Esophagus squamous epithelium (tissue), 4 donors: ENCODE measurements at regions not wholly inside any gene's neighbourhood (a gene's known extent, or its start where the extent isn't known, plus 50 kb on each side); places are given as distances from the start of the nearest gene placed in this dataset.

Experiments used
- POLR2A ChIP-seq, 4 donors: fragments of 450-650 bp; IDR thresholded peaks; one replicate each; pipeline ENCODE4 v1.6.1; 2017; ENCODE audit warnings: antibody characterized with exemption in 4 of 4, mild to moderate bottlenecking in 4 of 4, moderate library complexity in 3 of 4
- TF ChIP-seq, protein P1 (sequence below), 6 experiments: fragments of 450-650 bp in 4 of 6; fragments of 200-600 bp in 2 of 6; sonication (generic) in 2 of 6; IDR thresholded peaks; one replicate each; pipeline ENCODE4 v1.5.1; 2016 to 2019; ENCODE audit warnings: antibody characterized with exemption in 6 of 6, mild to moderate bottlenecking in 4 of 6, moderate library complexity in 4 of 6

DNA sequence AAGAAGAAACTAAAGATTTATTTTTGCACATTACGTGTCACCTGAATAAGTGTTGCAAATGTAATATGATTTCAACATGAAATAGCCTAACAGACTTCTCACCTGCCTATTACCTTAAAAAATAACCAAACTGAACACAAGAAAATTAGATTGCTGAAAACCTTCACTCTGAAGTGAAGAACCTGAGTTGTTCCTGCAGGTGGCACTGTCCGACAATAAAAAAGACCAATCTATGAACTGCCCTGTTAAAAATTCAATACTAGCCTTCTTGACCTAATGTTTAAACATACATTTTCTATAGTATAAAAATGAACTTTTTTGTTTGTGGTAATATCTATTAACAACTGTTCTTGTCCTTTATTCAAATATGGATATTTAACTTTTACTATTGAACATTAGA, 69.2 kb upstream of the PNPLA4 start:
- TF ChIP-seq, protein P1, sequence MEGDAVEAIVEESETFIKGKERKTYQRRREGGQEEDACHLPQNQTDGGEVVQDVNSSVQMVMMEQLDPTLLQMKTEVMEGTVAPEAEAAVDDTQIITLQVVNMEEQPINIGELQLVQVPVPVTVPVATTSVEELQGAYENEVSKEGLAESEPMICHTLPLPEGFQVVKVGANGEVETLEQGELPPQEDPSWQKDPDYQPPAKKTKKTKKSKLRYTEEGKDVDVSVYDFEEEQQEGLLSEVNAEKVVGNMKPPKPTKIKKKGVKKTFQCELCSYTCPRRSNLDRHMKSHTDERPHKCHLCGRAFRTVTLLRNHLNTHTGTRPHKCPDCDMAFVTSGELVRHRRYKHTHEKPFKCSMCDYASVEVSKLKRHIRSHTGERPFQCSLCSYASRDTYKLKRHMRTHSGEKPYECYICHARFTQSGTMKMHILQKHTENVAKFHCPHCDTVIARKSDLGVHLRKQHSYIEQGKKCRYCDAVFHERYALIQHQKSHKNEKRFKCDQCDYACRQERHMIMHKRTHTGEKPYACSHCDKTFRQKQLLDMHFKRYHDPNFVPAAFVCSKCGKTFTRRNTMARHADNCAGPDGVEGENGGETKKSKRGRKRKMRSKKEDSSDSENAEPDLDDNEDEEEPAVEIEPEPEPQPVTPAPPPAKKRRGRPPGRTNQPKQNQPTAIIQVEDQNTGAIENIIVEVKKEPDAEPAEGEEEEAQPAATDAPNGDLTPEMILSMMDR (IDR thresholded peaks at IDR 0.05) = peak in 5 of 6 experiments; percentile 52 to 57 (median 53)
- no peak for TF ChIP-seq POLR2A (IDR thresholded peaks at IDR 0.05)
